IPS-18c (cell line): ENCODE measurements at regions not wholly inside any gene's neighbourhood (a gene's known extent, or its start where the extent isn't known, plus 50 kb on each side); places are given as distances from the start of the nearest gene placed in this dataset.

Experiments
- H3K4me3 ChIP-seq: 2 replicates; pipeline ENCODE4 v1.7.0; 2013; ENCODE audit warnings: low read depth, mild to moderate bottlenecking, low read length, moderate library complexity; ENCODE audit not compliant: insufficient read depth
- H3K9me3 ChIP-seq: one replicate; pipeline ENCODE4 v1.6.1; 2013; ENCODE audit warnings: mild to moderate bottlenecking, low read length, moderate library complexity; ENCODE audit not compliant: control insufficient read depth, insufficient read depth

GRCh38 chr12:116458492-116458891 lies 100.7 kb upstream of the MAP1LC3B2 start:
- no peaks in the 10 kb centered on the region for H3K9me3 ChIP-seq
- no peak overlapping the region for H3K4me3 ChIP-seq

DNA sequence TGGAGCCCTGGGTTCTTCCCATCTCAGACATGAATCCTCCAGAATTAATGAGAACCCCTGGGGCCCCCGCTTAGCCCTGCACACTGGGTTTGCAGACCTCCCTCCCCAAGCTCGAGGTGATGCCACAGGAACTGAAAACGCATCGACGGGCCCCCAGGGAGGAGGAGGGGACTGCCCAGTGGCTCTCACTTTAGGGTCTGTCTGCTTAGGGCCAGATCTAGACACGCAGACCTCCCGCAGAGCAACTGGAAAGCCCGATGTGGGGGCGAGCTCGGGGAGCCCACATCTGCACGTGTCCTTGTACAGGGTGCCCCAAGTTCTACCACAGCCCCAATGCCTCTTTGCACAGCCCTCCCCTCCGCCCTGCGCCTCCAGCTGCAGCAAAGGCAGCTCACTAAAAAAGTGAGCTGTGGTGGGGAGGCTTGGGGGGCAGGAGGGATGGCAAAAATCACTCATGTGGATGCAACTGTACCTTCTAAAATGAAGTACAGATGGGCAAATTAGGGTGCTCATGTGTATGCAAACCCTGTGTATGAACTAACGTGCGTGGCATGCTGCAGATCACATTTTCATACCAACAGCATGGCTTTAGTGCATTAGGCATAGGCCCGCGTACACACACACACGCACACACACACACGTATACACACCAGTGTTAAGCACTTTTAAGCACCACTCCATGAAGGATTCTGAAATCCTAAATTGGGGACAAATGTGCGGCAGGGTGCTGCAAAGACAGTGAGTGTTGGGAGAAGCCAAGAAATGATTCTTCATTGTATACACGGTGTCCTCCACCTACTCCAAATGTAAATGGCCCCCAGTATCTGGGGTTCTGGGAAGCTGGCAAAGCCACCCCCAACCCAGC lies 99.9 kb upstream of the MAP1LC3B2 start:
- Histone ChIP-seq H3K9me3 (no peaks in the 10 kb centered on the region), H3K4me3 (no peak overlapping the region)

DNA sequence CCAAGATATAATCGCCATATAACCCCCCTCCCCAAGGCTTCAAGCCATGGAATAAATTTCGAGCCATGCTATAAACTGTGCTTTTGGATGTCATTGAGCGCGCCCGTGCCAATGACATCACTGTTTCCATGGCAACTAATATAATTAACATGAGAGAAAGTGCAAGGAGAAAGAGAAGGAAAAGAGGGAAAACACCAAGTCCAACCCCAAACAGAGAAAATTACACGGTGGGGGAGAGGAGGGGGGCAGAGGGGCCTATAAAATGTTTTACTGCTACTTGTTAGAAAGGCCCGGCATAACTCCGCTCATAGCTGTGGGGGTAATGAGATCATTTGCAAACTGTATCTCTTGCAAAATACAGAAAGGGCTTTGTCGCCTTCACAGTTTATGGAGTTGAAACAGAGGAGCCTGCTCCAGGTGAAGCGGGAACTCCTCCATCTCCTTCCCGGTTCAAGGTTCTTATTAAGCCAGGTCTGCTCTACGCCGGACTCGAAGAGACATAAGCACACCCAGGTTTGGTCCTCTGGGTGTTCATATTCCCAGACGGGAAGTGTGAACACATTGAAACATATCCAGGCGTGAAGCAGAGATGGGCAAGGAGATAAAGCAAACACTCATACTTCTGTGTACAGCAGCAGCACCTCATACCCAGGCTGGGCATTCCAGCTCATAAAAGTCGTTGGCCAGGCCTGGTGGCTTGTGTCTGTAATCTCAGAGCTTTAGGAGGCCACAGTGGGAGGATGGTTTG lies 99.1 kb upstream of the MAP1LC3B2 start:
- H3K4me3 ChIP-seq: no peak overlapping the region
- H3K9me3 ChIP-seq: no peaks in the 10 kb centered on the region

- no peak overlapping the region for H3K4me3 ChIP-seq
Observed at GRCh38 chr12:116461060-116461459, 98.1 kb upstream of the MAP1LC3B2 start.

GRCh38 chr12:116463366-116463765 lies 95.8 kb upstream of the MAP1LC3B2 start:
- H3K4me3 ChIP-seq: no peak overlapping the region

More at GRCh38 chr12:116461060-116461459, 98.1 kb upstream of the MAP1LC3B2 start:
- H3K9me3 ChIP-seq: no peaks in the 10 kb centered on the region

DNA sequence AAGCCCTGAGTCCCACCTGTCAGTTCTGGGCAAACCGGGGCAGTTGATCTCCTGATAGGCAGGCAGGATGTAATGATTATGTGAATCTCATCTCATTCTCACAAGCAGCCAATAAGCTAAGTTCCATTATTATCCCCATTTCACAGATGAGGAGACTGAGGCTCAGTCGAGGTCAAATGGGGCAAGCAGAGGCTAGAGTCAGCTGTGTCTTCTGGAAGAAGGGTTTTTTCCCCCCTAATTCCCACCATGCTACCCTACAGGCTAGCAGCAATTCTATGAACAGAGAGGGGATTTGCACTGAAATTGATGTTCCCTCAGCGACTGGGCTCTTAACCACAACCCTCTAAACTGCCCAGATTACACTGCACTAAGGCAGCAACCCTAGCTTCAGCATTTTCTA lies 93.8 kb upstream of the MAP1LC3B2 start:
- no peak overlapping the region for H3K4me3 ChIP-seq
- H3K9me3 ChIP-seq: no peaks in the 10 kb centered on the region

More at GRCh38 chr12:116463366-116463765, 95.8 kb upstream of the MAP1LC3B2 start:
- H3K9me3 ChIP-seq: no peaks in the 10 kb centered on the region

DNA sequence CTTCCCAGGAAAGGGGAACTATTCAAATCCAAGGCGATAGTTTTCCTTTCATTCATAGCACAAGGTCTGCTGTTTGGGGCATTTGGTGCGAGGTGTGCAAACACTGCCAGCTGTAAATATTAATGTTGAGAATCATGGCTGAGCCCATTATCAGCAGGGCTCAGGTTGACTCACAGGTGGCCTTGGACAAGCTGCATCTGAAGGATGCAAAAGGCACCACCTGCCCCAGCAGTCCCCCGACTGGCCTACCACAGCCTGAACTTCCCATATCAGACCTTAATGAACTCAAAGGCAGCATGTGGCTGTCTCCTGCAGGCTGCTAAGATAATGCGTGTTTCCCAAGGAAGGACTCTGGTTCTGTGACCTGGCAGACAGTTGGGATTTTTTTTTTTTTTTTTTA lies 93.3 kb upstream of the MAP1LC3B2 start:
- no peak overlapping the region for H3K4me3 ChIP-seq
- H3K9me3 ChIP-seq: no peaks in the 10 kb centered on the region

- no peaks in the 10 kb centered on the region for H3K9me3 ChIP-seq
- H3K4me3 ChIP-seq: no peak overlapping the region
Observed at GRCh38 chr12:116466536-116466935, 92.6 kb upstream of the MAP1LC3B2 start.

- Histone ChIP-seq H3K9me3 (no peaks in the 10 kb centered on the region), H3K4me3 (no peak overlapping the region)
Observed at GRCh38 chr12:116469344-116469743, 89.8 kb upstream of the MAP1LC3B2 start.

DNA sequence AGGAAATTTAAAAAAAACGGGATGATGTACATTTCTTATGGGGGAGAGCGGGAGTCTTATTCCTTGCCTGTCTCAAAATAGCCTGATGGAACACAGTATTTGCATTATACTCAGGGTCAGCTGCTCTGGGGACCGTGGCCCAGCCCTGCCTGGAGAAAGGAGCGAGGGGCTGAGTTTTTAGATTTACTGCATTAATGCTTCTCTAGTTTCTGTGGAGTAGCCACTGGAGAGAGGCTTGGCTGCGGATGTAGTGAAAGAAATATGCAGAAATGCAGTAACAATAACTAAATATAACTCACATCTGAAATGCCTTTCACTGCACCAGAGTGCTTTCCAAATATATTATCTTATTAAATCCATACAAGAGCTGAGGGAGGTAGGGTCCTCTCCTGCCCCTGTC lies 87.6 kb upstream of the MAP1LC3B2 start:
- Histone ChIP-seq H3K9me3 (no peaks in the 10 kb centered on the region), H3K4me3 (no peak overlapping the region)

DNA sequence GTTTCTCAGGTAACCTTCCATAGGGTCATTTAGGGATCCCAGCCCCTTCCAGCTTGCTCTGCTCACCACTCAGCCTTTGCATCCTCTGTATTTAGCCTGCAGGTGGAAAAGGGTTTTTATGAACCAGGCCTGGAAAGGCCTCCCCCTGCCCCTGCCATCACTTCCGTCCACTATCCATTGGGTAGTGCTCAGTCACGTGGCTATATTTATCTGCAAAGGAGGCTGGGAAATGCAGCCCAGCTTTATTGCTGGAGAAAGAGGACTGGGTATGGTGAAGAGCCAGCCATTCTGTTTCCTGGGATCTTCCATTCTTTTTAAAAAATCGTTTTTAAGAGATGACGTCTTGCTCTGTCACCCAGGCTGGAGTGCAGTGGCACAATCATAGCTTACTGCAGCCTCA lies 87.0 kb upstream of the MAP1LC3B2 start:
- Histone ChIP-seq H3K9me3 (no peaks in the 10 kb centered on the region), H3K4me3 (no peak overlapping the region)

DNA sequence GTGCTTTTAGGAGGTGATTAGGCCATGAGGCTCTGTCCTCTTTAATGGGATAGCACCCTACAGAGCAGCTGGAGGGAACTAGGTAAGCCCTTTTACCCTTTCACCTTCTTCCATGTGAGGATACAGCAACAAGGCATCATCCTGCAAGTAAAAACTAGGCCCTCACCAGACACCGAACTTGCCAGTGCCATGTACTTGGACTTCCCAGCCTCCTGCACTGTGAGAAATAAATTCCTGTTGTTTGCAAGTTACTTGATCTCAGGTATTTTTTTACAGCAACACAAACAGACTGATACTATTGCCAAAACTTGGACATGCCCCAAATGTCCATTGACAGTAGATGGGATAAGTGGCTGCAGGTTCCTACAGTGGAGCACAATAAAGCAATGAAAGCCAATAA lies 85.8 kb upstream of the MAP1LC3B2 start:
- H3K4me3 ChIP-seq: no peak overlapping the region
- H3K9me3 ChIP-seq: no peaks in the 10 kb centered on the region

GRCh38 chr12:116474331-116474730 lies 84.8 kb upstream of the MAP1LC3B2 start:
- Histone ChIP-seq H3K4me3 (no peak overlapping the region), H3K9me3 (no peaks in the 10 kb centered on the region)

DNA sequence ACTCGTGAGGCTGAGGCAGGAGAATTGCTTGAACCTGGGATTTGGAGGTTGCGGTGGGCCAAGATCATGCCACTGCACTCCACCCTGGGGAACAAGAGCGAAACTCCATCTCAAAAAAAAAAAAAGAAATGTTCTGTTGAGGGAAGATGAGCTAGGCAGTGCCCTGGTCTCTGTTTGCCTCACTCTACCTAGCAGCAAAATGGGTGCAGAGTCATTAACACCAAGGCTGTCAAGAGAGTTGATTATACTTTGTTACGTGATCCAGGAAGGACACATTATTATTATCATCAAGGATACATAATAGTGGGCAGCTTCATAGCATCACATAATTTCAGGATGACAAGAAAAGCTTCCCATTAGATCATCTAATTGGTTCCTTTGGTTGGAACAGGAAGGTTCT lies 84.3 kb upstream of the MAP1LC3B2 start:
- H3K4me3 ChIP-seq: no peak overlapping the region

GRCh38 chr12:116476227-116476822 lies 82.9 kb upstream of the MAP1LC3B2 start:
- H3K9me3 ChIP-seq: no peaks in the 10 kb centered on the region

More for the DNA sequence above, 84.3 kb upstream of the MAP1LC3B2 start:
- no peaks in the 10 kb centered on the region for H3K9me3 ChIP-seq

GRCh38 chr12:116478243-116478773 lies 80.9 kb upstream of the MAP1LC3B2 start:
- Histone ChIP-seq H3K4me3 (no peak overlapping the region), H3K9me3 (no peaks in the 10 kb centered on the region)

More at GRCh38 chr12:116476227-116476822, 82.9 kb upstream of the MAP1LC3B2 start:
- no peak overlapping the region for H3K4me3 ChIP-seq

- Histone ChIP-seq H3K9me3 (no peaks in the 10 kb centered on the region), H3K4me3 (no peak overlapping the region)
Observed at GRCh38 chr12:116480210-116480810, 78.9 kb upstream of the MAP1LC3B2 start.
